Fibroblast of villous mesenchyme (primary cell): ENCODE measurements at regions not wholly inside any gene's neighbourhood (a gene's known extent, or its start where the extent isn't known, plus 50 kb on each side); places are given as distances from the start of the nearest gene placed in this dataset.

ENCODE experiments used
- DNase-seq: peaks from one replicate; pipeline ENCODE4 v3.0.0-alpha.2; 2010; ENCODE audit warnings: low read depth
- H3K4me3 ChIP-seq: 2 replicates; pipeline ENCODE4 v1.5.1; 2011; ENCODE audit warnings: low read depth, mild to moderate bottlenecking, low read length
- CTCF ChIP-seq: IDR thresholded peaks from 2 replicates; pipeline ENCODE4 v1.5.1; 2012; ENCODE audit warnings: low read depth, mild to moderate bottlenecking, low read length; ENCODE audit not compliant: insufficient read depth

- H3K4me3 ChIP-seq, result no peak overlapping the region
- no peak for TF ChIP-seq CTCF
- DNase-seq, result no peak
These were observed 67.3 kb upstream of the SIRPG start for GRCh38 chr20:1724901-1725300.

GRCh38 chr20:1722513-1723050, 65.0 kb upstream of the SIRPG start:
- no peak for TF ChIP-seq CTCF
- DNase-seq, result no peak
- H3K4me3 ChIP-seq, result no peak overlapping the region

GRCh38 chr20:1721687-1722512, 64.3 kb upstream of the SIRPG start:
- DNase-seq, result no peak
- no peak for TF ChIP-seq CTCF
- no peak overlapping the region for H3K4me3 ChIP-seq

- no peak for DNase-seq
- H3K4me3 ChIP-seq, result no peak overlapping the region
- TF ChIP-seq CTCF, result no peak
These were observed 63.4 kb upstream of the SIRPG start for GRCh38 chr20:1720845-1721475.

GRCh38 chr20:1720226-1720625, 62.6 kb upstream of the SIRPG start:
- DNase-seq, result no peak
- no peak for TF ChIP-seq CTCF
- no peak overlapping the region for H3K4me3 ChIP-seq

GRCh38 chr20:1718604-1719384, 61.2 kb upstream of the SIRPG start:
- DNase-seq, result peak; percentile 22

More at GRCh38 chr20:1718604-1719384, 61.2 kb upstream of the SIRPG start:
- TF ChIP-seq CTCF, result no peak
- H3K4me3 ChIP-seq, result no peak overlapping the region
